Upper lobe of right lung (tissue), 1 donor: ENCODE measurements at regions not wholly inside any gene's neighbourhood (a gene's known extent, or its start where the extent isn't known, plus 50 kb on each side); places are given as distances from the start of the nearest gene placed in this dataset.

Source experiments
- ATAC-seq: fragments of 200-7000 bp; cut with Tn5 transposase; one replicate; pipeline ENCODE4 v1.9.1; 2020; ENCODE audit warnings: mild to moderate bottlenecking, moderate library complexity
- DNase-seq: peaks from one replicate; pipeline ENCODE4 v3.0.0-alpha.2; 2020
- H3K27ac ChIP-seq: fragments of 200-600 bp; one replicate; pipeline ENCODE4 v1.8.0; 2022
- H3K27me3 ChIP-seq: fragments of 200-600 bp; one replicate; pipeline ENCODE4 v1.8.0; 2022; ENCODE audit warnings: mild to moderate bottlenecking
- H3K36me3 ChIP-seq: fragments of 200-600 bp; one replicate; pipeline ENCODE4 v1.8.0; 2022
- H3K4me1 ChIP-seq: fragments of 200-600 bp; one replicate; pipeline ENCODE4 v1.8.0; 2022
- H3K4me3 ChIP-seq: fragments of 200-600 bp; one replicate; pipeline ENCODE4 v1.8.0; 2022; ENCODE audit warnings: mild to moderate bottlenecking
- H3K9me3 ChIP-seq: fragments of 200-600 bp; one replicate; pipeline ENCODE4 v1.8.0; 2022
- intact Hi-C: fragments of 100-400 bp; cut with DNase I; formaldehyde crosslinking; loops from one replicate; pipeline ENCODE4 v1.11.0; 2022
- TF ChIP-seq, protein P1 (sequence below): fragments of 200-600 bp; IDR thresholded peaks from one replicate; pipeline ENCODE4 v1.8.0; 2022; ENCODE audit warnings: antibody characterized with exemption
- donor health status: DM: no; HTN: yes; CAD: no; lungs with severe emphysema.

DNA sequence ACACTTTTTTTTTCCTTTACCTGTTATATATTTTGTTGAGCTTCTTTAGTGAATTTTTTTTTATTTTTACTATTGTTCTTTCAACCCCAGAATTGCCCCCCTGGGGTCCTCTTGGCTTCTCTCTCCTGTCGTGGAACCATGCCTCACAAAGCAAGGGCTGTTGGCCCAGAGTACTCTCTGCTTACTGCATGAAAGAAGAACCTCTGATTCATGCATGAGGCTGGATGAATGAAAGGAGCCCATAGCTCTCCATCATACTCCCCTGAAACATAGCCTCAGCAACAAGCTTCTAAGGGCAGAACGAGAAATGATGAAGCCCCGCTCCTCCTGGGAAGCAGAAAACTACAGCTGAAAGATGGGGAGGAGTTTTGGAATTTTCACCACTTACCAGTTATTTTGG is 1441.0 kb downstream of the BRINP3 start:
- H3K9me3 ChIP-seq = no peaks in the 10 kb centered on the region
- H3K27ac ChIP-seq = no peak overlapping the region
- DNase-seq (no peak), ATAC-seq (no peak)
- no peak overlapping the region for H3K4me3 ChIP-seq
- no peaks in the 10 kb centered on the region for H3K36me3 ChIP-seq
- no peaks in the 10 kb centered on the region for H3K4me1 ChIP-seq
- TF ChIP-seq, protein P1, sequence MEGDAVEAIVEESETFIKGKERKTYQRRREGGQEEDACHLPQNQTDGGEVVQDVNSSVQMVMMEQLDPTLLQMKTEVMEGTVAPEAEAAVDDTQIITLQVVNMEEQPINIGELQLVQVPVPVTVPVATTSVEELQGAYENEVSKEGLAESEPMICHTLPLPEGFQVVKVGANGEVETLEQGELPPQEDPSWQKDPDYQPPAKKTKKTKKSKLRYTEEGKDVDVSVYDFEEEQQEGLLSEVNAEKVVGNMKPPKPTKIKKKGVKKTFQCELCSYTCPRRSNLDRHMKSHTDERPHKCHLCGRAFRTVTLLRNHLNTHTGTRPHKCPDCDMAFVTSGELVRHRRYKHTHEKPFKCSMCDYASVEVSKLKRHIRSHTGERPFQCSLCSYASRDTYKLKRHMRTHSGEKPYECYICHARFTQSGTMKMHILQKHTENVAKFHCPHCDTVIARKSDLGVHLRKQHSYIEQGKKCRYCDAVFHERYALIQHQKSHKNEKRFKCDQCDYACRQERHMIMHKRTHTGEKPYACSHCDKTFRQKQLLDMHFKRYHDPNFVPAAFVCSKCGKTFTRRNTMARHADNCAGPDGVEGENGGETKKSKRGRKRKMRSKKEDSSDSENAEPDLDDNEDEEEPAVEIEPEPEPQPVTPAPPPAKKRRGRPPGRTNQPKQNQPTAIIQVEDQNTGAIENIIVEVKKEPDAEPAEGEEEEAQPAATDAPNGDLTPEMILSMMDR = no peak
- H3K27me3 ChIP-seq = no peaks in the 10 kb centered on the region
- intact Hi-C loops = no loop called here

DNA sequence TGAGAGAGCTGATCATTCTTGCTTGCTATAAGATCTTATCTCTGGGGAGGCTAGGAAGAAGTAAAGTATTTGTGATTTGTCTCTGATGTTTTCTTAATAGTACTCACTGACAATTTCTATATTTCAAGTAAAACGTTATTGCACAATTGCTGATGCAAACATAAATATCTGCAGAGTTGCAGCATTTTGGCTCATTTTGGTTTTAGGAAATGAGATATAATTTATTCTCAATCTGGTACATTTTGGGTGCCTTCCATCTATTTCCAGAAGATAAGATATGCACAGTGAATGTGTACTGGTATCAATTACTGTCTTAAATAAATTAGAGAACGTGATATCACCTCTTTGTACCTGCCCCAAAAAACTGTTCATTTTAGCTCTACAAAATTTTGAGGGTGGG is 1431.5 kb downstream of the BRINP3 start:
- intact Hi-C loops = no loop called here

DNA sequence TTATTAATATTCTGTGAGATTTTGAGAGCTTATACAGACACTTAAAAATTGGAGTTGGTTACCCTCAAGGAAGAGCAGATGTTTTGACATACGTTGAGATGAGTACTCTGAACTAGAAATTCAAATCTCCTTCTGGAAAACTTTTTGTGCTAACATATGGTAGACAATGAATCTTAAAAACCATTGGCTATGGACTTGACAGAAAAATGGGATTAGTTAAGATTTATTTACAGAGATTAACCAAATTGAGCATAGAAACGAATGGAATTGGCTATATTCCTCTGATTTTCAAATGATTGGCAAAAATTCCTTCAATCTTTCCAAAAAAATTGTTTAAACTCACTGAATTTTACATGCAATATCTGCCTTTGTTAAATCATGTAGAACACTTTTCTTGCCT is 1392.9 kb downstream of the BRINP3 start:
- Histone ChIP-seq H3K27me3 (no peaks in the 10 kb centered on the region), H3K4me1 (no peaks in the 10 kb centered on the region), H3K27ac (no peak overlapping the region), H3K36me3 (no peaks in the 10 kb centered on the region), H3K4me3 (no peak overlapping the region), H3K9me3 (no peaks in the 10 kb centered on the region)
- no peak for ATAC-seq
- TF ChIP-seq, protein P1 = no peak
- intact Hi-C loops = no loop called here
- DNase-seq = no peak

More for the DNA sequence above, 1431.5 kb downstream of the BRINP3 start:
- no peak for ATAC-seq
- Histone ChIP-seq H3K4me3 (no peak overlapping the region), H3K4me1 (no peaks in the 10 kb centered on the region), H3K27me3 (no peaks in the 10 kb centered on the region), H3K36me3 (no peaks in the 10 kb centered on the region), H3K9me3 (no peaks in the 10 kb centered on the region), H3K27ac (no peak overlapping the region)
- TF ChIP-seq, protein P1 = no peak
- no peak for DNase-seq

DNA sequence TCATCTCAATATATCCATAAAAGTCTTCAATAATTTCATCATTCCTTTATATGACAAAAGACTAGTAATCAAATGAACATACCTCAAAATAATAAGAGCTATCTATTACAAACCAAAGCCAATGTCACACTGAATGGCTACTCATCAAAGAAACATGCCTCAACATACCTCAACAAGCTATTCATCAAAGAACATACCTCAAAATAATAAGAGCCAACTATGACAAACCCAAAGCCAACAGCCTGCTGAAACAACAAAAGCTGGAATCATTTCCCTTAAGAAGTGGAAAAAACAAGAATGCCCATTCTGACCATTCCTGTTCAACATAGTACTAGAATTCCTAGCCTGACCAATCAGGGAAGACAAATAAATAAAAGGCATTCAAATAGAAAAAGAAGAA is 1373.7 kb downstream of the BRINP3 start:
- ATAC-seq (no peak), DNase-seq (no peak)
- Histone ChIP-seq H3K4me1 (no peaks in the 10 kb centered on the region), H3K9me3 (no peaks in the 10 kb centered on the region), H3K27me3 (no peaks in the 10 kb centered on the region), H3K27ac (no peak overlapping the region), H3K4me3 (no peak overlapping the region), H3K36me3 (no peaks in the 10 kb centered on the region)
- TF ChIP-seq, protein P1 = no peak
- intact Hi-C loops = no loop called here

DNA sequence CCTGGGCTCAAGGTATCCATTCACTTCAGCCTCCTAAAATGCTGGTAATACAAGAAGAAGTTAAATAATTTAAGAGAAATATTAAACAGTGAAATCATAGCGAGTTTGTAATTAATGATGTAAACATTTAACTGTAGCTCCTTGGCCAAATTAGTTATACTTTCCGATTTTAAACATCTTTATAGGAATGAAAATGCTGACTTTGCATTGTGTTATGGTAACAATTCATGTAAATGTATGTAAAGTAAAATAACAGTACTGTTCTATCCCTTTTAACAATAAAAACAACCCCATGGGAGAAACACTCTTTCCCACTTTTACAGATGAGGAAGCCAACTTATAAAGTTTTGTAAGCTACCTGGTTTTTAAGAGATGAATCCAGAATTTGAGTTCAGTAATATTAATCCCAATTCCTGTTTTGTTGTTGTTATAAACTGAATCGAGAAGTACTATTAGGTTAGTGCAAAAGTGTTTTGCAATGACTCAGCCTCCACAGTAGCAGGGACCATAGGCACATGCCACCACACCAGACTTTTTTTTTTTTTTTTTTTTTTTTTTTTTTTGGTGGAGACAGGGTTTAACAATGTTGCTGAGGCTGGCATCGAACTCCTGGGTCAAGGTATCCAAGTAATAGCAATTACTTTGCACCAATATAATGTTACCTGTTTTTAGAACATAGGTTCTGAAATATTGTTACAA is 1360.4 kb downstream of the BRINP3 start:
- Histone ChIP-seq H3K4me3 (no peak overlapping the region), H3K9me3 (no peaks in the 10 kb centered on the region), H3K4me1 (no peaks in the 10 kb centered on the region), H3K27ac (no peak overlapping the region), H3K36me3 (no peaks in the 10 kb centered on the region), H3K27me3 (no peaks in the 10 kb centered on the region)
- DNase-seq (no peak), ATAC-seq (no peak)
- intact Hi-C loops = no loop called here
- TF ChIP-seq, protein P1 = no peak

DNA sequence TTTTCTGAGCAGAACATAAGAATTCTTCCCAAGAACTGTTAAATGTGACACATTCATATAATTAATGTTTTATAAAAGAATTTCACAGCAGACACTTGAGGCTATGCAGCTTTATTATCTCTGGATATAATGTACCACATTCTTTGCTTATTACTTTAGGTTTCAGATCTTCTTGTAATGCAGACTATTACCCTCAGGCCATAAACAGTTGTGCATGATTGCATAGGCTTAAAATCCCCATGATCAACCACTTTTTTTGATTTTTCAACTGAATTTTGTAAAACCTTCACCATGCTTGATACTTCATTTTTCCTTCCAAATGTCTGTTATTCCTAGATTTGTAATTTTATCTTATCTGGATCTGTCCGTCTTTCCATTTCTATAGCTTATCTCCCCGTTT is 1355.7 kb downstream of the BRINP3 start:
- Histone ChIP-seq H3K27me3 (no peaks in the 10 kb centered on the region), H3K9me3 (peaks cover 6% of the 10 kb centered on the region), H3K4me1 (no peaks in the 10 kb centered on the region), H3K27ac (no peak overlapping the region), H3K4me3 (no peak overlapping the region), H3K36me3 (no peaks in the 10 kb centered on the region)
- DNase-seq (no peak), ATAC-seq (no peak)
- intact Hi-C loops = no loop called here
- TF ChIP-seq, protein P1 = no peak
